Liver (tissue), 3 donors: ENCODE measurements at regions not wholly inside any gene's neighbourhood (a gene's known extent, or its start where the extent isn't known, plus 50 kb on each side); places are given as distances from the start of the nearest gene placed in this dataset.

Experiments used
- FOXA1 ChIP-seq: IDR thresholded peaks from 2 replicates; pipeline ENCODE4 v1.6.1; 2016; ENCODE audit warnings: antibody characterized with exemption
- GABPA ChIP-seq, 2 donors: IDR thresholded peaks in 1 of 2; conservative IDR thresholded peaks in 1 of 2; 2 replicates each; pipeline ENCODE4 v1.6.1; 2016; ENCODE audit warnings: antibody characterized with exemption in 2 of 2, mild to moderate bottlenecking in 1 of 2, moderate library complexity in 1 of 2
- RAD21 ChIP-seq, 2 donors: IDR thresholded peaks; 2 replicates each; pipeline ENCODE4 v1.6.1; 2016; ENCODE audit warnings: antibody characterized with exemption in 2 of 2, mild to moderate bottlenecking in 2 of 2
- RXRA ChIP-seq, 2 donors: IDR thresholded peaks; 2 replicates each; pipeline ENCODE4 v1.6.1; 2017 to 2018; ENCODE audit warnings: antibody characterized with exemption in 2 of 2, mild to moderate bottlenecking in 1 of 2
- SP1 ChIP-seq: IDR thresholded peaks from 2 replicates; pipeline ENCODE4 v1.6.1; 2018; ENCODE audit warnings: antibody characterized with exemption, mild to moderate bottlenecking
- TAF1 ChIP-seq: conservative IDR thresholded peaks from 2 replicates; pipeline ENCODE4 v1.6.1; 2016; ENCODE audit warnings: antibody characterized with exemption, mild to moderate bottlenecking
- YY1 ChIP-seq: IDR thresholded peaks from 2 replicates; pipeline ENCODE4 v1.6.1; 2016; ENCODE audit warnings: antibody characterized with exemption, mild to moderate bottlenecking
- TF ChIP-seq, protein P1 (sequence below): fragments of 150-350 bp; IDR thresholded peaks from 2 replicates; pipeline ENCODE4 v1.5.1; 2017; ENCODE audit warnings: improper control_type of control experiment, low read depth, low read length; ENCODE audit not compliant: missing input control
- TF ChIP-seq, protein P2 (sequence below): IDR thresholded peaks from 2 replicates; pipeline ENCODE4 v1.6.1; 2016; ENCODE audit warnings: antibody characterized with exemption, mild to moderate bottlenecking
- TF ChIP-seq, protein P3 (sequence below): IDR thresholded peaks from 2 replicates; pipeline ENCODE4 v1.6.1; 2016; ENCODE audit warnings: antibody characterized with exemption
- donor health status: healthy.
- donor health status: healthy.

DNA sequence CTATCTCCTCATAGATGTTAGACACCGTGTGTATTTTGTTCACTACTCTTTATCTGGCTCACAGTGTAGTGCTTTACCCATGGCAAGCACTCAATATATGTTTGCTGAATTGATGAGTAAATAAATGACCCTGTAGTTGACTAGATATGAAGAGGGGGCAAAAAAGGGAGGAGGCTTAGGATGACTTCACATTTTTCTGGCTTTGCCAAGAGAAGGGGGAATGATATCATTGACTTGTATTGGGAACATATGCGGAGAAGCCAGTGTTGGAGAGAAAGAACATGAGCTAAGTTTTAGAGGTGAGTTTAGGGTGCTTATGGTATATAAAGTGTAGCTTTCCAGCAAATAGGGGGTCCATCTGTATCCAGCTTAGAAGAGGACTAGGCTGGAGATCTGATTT, 145.5 kb downstream of the TENT5C start:
- TF ChIP-seq, protein P1, sequence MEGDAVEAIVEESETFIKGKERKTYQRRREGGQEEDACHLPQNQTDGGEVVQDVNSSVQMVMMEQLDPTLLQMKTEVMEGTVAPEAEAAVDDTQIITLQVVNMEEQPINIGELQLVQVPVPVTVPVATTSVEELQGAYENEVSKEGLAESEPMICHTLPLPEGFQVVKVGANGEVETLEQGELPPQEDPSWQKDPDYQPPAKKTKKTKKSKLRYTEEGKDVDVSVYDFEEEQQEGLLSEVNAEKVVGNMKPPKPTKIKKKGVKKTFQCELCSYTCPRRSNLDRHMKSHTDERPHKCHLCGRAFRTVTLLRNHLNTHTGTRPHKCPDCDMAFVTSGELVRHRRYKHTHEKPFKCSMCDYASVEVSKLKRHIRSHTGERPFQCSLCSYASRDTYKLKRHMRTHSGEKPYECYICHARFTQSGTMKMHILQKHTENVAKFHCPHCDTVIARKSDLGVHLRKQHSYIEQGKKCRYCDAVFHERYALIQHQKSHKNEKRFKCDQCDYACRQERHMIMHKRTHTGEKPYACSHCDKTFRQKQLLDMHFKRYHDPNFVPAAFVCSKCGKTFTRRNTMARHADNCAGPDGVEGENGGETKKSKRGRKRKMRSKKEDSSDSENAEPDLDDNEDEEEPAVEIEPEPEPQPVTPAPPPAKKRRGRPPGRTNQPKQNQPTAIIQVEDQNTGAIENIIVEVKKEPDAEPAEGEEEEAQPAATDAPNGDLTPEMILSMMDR = no peak
- TF ChIP-seq SP1 (no peak), YY1 (no peak), FOXA1 (no peak), RXRA (IDR thresholded peaks at IDR 0.05) (no peak), RAD21 (IDR thresholded peaks at IDR 0.05) (no peak), GABPA (IDR thresholded peaks at IDR 0.05 in 1 of 2, conservative IDR thresholded peaks at IDR 0.05 in 1 of 2) (no peak), TAF1 (no peak)
- TF ChIP-seq, protein P2, sequence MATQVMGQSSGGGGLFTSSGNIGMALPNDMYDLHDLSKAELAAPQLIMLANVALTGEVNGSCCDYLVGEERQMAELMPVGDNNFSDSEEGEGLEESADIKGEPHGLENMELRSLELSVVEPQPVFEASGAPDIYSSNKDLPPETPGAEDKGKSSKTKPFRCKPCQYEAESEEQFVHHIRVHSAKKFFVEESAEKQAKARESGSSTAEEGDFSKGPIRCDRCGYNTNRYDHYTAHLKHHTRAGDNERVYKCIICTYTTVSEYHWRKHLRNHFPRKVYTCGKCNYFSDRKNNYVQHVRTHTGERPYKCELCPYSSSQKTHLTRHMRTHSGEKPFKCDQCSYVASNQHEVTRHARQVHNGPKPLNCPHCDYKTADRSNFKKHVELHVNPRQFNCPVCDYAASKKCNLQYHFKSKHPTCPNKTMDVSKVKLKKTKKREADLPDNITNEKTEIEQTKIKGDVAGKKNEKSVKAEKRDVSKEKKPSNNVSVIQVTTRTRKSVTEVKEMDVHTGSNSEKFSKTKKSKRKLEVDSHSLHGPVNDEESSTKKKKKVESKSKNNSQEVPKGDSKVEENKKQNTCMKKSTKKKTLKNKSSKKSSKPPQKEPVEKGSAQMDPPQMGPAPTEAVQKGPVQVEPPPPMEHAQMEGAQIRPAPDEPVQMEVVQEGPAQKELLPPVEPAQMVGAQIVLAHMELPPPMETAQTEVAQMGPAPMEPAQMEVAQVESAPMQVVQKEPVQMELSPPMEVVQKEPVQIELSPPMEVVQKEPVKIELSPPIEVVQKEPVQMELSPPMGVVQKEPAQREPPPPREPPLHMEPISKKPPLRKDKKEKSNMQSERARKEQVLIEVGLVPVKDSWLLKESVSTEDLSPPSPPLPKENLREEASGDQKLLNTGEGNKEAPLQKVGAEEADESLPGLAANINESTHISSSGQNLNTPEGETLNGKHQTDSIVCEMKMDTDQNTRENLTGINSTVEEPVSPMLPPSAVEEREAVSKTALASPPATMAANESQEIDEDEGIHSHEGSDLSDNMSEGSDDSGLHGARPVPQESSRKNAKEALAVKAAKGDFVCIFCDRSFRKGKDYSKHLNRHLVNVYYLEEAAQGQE = no peak
- TF ChIP-seq, protein P3, sequence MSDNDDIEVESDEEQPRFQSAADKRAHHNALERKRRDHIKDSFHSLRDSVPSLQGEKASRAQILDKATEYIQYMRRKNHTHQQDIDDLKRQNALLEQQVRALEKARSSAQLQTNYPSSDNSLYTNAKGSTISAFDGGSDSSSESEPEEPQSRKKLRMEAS = no peak
